HG03457 (cell line): ENCODE measurements at regions not wholly inside any gene's neighbourhood (a gene's known extent, or its start where the extent isn't known, plus 50 kb on each side); places are given as distances from the start of the nearest gene placed in this dataset.
"Not testable (repeated sequence)": the region's sequence is repeated elsewhere in the genome, so short reads cannot be mapped to it uniquely, and the experiment has no call there.

Source experiments
- ATAC-seq: cut with Tn5 transposase; IDR thresholded peaks from one replicate; pipeline ENCODE4 v1.9.1; 2021; ENCODE audit warnings: moderate number of reproducible peaks; ENCODE audit not compliant: unreplicated experiment

DNA sequence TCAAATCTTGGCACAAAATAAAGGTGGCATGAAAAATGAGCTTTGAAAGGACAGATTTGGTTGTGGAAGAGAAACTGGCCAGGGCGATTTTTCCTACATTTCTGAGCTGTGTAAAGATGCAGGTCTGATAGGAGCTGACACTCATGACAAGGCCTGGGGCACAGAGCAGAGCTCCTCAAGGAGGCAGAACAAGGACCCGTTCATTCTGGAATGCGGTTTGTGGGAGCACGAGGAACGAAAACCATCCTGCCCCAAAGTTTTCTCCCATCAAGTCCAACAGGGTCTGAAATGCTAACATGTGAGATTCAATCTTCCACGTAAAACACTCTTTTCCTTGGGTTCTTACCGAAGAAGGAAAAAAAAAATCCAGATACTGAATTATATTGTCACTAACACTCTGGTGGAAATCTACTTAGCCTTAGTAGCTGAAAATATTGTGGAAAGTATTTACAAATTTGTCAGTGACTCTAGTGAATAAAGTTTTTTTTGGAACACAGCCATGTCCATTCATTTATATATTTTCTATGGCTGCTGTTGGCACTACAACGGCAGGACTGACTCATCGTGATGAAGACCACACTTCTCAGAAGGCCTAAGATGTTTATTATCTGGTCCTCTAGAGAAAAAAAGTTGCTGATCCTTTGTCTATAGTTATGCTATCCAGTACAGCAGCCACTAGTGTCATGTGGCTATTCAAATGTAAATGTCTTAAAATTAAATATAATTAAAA, 215.7 kb downstream of the BAMBI start:
- ATAC-seq: no peak

DNA sequence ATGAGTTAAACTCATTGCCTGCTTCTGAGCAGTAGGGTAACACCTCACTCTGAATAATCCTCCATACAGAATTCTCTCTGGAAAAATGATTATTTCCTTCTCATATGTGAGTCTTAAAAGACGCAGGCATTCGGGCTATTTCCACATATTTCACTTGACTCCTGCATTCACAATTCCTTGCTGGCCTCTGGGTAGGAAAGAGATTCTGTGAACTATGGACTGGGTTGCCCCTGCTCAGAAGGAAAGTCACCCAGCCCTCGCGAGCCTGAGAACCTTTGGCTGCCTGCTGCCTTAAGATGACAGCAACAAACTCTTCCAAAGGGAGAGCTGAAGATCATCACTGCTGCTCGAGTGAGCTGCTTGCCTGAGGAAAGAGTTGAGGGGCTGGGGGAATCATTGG, 216.8 kb downstream of the BAMBI start:
- no peak for ATAC-seq

DNA sequence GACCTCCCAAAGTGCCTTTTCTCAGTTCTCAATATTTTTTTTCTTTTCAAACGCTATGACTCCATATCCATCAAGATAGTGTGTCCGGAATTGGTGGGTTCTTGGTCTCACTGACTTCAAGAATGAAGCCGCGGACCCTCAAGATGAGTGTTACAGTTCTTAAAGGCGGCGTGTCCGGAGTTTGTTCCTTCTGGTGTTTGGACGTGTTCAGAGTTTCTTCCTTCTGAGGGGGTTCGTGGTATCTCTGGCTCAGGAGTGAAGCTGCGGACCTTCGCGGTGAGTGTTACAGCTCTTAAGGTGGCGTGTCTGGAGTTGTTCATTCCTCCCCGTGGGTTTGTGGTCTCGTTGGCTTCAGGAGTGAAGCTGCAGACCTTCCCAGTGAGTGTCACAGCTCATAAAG, 218.3 kb downstream of the BAMBI start:
- not testable (repeated sequence) for ATAC-seq

DNA sequence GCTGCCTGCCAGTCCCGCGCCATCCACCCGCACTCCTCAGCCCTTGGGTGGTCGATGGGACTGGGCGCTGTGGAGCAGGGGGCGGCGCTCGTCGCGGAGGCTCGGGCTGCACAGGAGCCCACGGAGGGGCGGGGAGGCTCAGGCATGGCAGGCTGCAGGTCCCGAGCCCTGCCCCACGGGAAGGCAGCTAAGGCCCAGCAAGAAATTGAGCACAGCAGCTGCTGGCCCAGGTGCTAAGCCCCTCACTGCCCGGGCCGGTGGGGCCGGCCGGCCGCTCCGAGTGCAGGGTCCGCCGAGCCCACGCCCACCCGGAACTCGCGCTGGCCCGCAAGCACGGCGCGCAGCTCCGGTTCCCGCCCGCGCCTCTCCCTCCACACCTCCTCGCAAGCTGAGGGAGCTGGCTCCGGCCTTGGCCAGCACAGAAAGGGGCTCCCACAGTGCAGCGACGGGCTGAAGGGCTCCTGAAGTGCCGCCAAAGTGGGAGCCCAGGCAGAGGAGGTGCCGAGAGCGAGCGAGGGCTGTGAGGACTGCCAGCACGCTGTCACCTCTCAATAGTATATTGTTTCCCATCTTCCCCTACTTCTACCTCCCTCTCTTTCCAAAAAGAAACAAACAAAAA, 219.6 kb downstream of the BAMBI start:
- ATAC-seq: not testable (repeated sequence)

DNA sequence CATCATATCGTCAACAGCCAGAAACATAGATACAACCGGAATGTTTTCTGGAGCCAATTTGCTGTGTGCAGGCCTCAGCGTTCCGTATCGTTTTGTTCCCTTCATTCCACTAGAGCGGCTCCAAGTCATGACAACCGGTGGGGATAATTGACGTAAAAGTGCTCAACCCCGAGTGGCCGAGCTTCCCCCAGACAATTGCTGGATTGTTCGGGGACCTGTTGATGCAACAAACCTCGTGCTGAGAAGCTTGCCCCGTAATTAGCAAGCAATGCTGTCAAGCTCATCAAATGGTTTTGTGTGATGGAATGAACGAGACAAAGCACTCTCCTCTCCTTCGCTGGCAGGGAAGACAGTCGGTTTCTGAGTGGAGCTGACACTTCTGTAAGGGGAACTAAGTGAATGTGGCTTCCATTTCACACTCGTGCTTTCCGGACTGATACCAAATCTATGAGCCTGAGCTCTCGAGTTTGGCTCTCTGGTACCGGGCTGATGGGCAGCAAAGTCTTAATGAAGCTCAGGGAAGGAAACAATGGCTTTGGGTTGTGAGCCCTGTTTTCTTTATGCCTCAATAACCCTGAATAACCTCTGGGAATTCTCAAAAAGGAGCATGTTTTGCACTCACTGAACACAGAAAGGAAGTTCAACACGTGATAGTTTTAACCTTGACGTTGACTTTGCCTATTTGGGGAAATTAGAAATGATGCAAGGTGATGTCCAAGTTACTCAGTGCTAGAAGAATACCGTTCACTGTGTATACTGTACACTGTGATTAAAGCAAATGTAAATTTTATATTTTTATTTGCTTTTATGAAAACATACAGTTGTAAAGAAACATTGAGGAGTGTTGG, 220.5 kb downstream of the BAMBI start:
- ATAC-seq: no peak

DNA sequence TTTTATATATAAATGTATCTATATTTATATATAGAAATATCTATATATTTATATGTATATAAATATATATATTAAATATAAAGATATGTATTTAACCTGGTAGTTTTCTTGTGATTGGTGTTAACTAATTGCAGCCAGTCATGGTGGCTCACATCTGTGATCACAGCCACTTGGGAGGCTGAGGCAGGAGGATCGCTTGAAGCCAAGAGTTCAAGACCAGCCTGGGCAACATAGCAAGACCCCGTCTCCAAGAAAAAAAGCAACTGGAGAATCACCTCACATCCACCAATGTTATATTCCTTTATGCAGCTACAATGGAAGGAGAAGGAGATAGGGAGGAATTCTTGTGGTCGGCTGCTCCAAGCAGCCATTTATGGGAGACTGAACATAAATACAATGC, 224.9 kb downstream of the BAMBI start:
- no peak for ATAC-seq

DNA sequence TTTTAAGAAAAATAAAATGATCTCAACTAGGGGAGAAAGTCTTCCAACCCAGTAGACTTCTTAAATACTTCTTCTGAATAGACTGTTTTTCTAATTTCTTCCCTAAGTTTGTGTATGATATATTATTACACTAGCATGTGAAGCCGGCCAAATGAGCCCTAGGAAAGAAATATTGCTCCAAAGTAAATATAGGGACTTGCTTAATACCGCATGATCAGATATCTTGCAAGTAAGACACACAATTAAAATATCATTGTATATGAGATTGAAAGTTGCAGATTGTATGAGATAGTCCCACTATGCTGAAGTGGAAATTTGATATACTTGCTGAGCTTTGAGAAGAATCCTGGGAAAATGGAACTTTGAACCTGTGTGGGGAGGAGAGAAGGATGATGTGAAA, 225.7 kb downstream of the BAMBI start:
- no peak for ATAC-seq

DNA sequence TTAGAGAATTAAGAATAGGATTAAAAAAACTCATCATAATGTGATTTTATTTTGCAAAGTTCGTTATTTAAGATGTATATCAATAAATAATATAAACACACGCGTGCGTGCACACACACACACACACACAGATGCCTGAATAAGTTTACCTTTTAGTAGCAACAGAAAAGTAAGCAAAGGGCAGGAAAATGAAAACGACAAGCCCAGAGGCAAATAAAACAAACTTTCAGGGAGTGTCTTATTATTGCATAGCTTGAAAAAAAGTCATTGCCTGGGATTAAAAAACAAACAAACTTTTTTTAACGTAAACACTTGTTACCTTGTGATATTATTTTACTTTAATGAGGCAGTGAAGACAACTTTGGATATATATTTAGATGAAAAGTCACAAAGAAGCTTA, 226.4 kb downstream of the BAMBI start:
- ATAC-seq: no peak

DNA sequence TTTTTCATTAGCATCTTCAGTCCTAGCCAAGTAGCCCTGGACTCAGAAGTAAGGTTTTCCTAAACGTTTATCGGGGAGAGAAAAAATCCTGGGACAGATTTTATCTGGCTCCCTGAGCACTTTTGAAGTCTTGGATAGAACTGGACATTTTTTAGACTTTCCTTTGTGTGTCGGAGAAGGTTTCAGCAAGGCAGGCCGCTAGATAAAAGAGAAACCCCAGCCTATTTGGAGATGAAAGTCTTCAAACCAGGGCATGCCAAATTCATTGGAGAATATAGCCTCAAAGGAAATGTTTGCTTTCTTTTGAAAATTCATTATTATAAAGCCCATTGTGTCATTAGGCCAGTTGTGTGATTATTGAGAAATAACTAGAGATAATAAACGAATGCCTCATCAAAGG, 228.1 kb downstream of the BAMBI start:
- ATAC-seq: no peak

DNA sequence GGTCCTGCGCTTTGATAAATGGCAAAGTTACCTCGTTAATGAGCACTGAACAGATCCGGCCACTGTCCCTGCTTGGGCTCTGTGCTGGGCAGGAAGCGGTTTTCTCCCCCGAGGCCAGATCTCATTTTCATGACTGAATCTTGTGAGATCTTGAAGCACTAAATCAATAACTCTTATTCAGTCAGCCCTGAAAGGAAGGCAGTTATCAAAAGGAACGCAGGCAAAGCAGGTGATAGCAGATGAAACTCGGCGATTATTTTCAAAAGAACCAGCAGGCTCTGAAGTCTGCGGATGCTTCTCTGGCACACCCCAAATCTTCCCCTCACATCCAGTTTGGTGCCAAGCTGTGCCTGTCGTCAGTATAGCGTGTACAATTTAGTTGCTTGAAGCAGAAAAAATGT, 228.7 kb downstream of the BAMBI start:
- no peak for ATAC-seq

DNA sequence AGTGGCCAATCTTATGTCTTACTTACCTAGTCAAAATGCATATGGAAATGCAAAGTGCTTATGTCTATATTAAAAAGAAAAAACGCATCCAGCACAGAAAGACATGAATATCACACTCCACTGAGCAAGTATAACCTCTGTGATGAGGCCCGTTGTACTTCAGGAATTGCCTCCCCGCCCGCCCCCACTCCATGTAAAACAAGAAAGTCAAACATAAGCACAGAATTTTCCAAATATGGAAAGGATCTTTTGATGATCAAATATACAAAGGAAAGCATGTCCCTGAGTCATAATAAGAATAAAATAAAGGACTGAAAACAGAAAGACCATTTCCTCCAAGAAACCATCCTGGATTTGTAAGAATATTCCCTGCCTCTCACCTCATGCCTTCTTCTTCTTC, 229.1 kb downstream of the BAMBI start:
- ATAC-seq: no peak

DNA sequence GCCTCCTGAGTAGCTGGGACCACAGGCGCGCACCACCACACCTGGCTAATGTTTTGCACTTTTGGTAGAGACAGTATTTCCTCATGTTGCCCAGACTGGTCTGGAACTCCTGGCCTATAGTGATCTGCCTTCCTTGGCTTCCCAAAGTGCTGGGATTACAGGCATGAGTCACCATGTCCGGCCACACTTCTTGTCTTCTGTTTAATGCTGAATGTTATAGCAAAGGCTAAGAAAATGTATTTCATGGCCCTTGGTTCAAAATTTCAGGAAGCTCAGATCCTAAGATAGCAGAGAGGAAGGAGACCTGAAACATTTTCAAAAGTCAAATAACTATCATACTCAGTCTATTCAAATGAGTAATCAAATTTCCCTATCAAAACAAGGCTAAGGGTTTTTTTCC, 229.6 kb downstream of the BAMBI start:
- ATAC-seq: no peak

DNA sequence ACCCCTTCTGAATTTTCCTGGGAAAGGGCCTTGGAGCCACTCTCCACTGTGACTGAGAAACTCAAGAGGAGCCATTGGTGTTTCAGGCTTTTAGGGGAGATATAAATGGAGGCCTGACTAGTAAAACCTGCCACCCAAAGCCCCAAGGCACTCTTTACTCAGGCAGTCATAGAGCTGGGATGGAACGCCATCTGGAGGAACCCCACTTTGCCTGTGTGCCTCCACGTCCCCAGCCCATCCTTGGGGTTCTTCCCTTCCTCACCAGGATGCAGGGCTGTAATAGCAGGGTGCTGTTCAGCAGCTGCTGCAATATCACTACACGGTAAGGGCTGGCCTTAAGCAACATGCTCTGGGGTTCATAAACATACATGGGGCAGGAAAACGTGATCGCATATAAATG, 232.6 kb downstream of the BAMBI start:
- no peak for ATAC-seq

DNA sequence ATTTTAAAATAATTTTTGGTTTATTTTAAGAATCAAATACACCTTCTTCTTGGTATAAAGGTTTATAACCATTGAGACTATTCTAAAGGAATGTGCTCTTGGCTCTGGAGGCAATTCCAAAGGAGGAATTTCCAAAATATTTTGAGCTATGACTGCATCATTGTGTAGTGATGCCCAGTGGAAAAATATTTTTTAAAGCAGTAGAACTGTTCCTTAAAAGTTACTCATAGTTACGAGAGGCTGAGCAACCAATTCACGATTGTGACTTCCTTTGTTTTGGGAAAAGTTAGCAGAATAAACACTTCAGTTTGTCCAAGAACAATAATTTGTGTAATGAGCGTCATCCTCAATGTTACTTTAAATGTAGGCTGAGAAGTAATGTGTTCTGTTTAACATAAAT, 233.6 kb downstream of the BAMBI start:
- no peak for ATAC-seq

DNA sequence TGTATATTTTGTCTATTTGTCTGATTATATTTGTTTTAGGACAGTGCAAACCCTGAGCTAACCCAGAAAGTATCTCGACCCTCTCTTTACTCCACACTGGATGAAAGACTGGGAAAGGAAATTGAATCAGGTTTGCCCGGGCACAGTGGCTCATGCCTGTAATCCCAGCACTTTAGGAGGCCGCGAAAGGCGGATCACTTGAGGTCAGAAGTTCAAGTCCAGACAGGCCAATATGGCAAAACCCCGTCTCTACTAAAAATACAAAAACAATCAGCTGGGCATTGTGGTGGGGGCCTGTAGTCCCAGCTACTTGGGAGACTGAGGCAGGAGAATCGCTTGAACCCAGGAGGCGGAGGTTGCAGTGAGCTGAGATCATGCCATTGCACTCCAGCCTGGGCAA, 234.2 kb downstream of the BAMBI start:
- not testable (repeated sequence) for ATAC-seq

DNA sequence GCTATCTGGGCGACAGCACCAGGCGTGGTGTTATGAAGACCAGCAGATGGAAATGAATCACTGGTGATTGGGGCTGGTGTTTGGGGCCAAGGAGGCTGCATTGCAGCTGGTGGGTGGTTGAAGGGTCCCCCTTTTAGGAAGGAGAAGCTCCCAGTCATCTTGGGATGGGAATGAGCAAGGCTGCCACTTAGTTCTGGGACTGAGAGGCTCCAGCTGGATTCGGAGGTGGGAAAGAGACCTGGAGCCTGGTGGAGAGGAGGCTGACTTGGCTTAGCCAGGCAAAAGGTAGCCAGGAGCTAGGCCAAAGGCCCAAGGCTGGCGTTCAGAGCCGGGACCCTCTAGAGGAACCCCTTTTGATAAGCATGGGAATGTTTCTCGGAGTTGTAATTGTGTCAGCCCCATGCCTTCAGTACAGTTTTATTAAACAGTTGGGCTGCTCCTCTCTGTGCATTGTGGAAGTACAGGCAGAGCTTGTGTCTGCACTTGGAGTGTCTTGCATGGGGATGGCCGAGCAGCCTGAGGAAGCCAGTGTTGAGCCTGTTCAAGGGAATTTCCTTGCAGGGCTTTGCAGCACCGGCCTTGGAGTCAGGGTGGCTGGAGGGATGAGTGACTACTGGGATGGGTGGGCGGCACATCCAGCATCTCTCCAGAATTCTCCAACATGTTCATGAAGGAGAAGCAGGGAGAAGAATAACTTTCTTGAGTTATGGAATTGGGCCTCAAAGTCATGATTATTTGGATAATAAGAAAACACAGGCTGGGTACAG, 234.9 kb downstream of the BAMBI start:
- no peak for ATAC-seq

DNA sequence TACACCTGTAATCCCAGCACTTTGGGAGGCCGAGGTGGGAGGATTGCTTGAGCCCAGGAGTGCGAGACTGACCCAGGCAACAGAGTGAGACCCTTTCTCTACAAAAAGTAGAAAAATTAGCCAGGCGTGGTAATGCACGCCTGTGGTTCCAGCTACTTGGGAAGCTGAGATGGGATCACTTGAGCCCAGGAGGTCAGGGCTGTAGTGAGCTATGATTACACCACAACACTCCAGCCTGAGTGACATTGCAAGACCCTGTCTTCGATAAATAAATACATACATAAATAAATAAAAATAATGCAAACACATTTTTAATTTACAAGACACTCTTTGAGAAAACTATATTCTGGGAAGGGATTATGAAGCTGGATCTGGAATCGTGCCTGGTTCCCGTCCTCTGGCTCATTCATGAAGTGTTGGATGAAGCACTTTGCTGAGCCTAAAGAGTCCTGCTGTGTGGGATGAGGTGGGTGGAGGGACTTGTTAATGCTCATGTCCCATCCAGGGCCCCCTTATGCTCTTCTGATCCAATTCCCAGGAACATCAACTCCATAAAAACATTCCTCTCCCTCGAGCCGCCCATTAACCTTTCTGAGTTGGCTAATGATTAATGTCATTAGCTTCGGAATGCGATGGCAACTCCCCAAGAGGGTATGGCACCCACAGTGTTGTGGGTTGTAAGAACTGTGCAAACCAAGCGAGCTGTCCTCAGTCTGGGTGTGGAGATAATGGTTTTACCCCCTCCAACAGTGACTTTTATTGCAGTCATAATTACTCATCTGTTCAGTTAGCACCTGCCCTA, 236.3 kb downstream of the BAMBI start:
- no peak for ATAC-seq

DNA sequence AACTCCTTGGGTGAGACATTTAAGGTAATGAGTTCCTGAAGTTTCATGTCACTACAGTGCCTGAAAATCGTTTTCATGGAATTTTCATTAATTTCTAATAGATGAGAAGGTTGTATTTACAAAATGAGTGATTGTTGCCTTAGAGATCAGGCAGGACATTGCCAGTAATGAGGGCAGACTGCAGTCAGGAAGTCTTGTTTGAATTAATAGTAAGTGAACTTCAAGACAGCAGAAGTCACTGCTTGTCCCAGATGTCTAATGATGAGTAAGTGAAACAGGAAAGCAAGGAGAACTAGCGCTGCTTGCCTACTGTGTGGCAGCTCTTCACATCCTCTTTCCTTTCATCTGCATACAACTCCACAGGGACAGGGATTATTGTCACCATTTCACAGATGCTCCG, 237.4 kb downstream of the BAMBI start:
- ATAC-seq: no peak

DNA sequence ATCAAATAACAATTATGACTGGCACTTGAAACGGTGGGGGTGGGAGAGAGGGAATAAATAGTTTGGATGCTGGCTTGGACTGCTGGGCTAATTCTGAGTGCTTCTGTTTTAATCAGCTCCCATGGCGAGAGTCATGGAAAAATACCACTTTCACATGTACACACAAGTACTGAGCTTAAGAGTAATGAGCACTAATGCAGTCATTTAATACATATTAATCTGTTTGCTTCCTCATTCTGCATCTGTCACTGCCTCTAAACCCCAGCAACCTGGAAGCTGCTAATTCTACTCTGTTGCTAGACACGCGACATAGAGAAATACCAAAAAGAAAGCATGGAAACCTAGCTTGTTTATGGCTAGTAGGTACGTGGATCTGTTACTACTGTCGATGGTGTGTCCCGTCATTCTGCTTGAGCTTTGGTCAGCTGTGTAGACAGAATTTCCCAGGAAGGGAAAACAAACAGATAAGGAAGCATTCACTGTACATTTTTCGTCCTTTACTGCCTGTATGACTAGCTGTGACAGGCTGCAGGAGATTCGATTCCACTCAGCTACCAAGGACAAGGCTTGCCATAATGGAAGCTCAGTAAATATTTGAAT, 238.8 kb downstream of the BAMBI start:
- no peak for ATAC-seq

DNA sequence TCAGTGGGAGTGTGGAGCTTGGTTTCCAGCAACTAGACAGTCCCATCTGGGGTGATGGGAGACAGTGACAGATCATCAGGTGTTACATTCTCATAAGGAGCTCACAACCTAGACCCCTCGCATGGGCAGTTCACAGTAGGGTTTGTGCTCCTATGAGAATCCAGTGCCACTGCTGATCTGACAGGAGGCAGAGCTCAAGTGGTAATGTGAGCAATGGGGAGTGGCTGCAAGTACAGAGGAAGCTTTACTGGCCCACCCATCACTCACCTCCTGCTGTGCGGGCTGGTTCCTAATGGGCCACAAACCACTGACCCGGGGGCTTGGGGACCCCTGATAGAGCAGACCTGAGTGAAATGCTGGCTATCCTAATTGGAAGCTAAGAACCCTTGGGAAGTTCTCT, 242.8 kb downstream of the BAMBI start:
- no peak for ATAC-seq
